GM08714 (cell line): ENCODE measurements at regions not wholly inside any gene's neighbourhood (a gene's known extent, or its start where the extent isn't known, plus 50 kb on each side); places are given as distances from the start of the nearest gene placed in this dataset.
"Not testable (repeated sequence)": the region's sequence is repeated elsewhere in the genome, so short reads cannot be mapped to it uniquely, and the experiment has no call there.

ENCODE experiments used
- H3K4me3 ChIP-seq: fragments of 200-500 bp; sonication (Bioruptor generic); 2 replicates; pipeline ENCODE4 v1.5.1; 2014; ENCODE audit warnings: mild to moderate bottlenecking, low read length, inconsistent platforms
- ZNF274 ChIP-seq: IDR thresholded peaks from 2 replicates; pipeline ENCODE4 v1.6.1; 2012; ENCODE audit warnings: mild to moderate bottlenecking, low read depth, low read length

DNA sequence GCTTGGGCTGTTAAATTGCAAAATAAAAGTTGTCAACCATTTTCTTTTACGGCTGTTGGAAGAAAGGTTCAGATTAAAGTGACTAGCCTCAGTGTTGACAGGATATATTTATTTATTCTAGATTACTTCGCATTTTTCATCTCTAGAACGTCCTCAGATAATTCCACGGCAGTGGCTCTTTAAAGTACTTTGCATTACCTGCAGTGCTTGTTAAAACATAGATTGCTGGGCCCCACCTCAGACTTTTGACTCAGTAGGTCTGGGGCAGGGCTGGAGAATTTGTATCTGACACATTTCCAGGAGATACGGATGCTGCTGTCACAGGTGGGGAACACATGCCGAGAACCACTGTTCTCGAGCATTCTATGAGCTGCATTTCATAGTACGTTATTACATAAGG is 292.7 kb downstream of the EDEM1 start:
- no peak overlapping the region for H3K4me3 ChIP-seq
- TF ChIP-seq ZNF274 = no peak

DNA sequence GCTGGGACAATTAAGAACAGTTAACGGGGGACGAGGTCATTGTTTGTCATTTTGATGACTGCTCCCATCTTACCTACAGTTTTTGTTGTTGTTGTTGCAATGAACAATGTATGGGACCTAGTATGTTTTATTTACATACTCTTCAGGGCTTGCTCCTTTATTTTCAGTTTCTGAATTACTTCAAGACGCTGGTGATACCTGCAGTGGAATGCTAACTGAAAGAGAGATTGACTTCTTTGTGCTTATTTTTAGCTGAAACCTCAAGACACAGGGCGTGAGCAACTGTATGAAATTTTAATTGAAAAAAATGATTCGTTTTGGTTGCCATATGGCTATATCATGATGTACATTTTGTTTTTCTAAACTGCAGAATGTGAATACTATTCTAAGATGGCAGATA is 297.9 kb downstream of the EDEM1 start:
- no peak overlapping the region for H3K4me3 ChIP-seq
- TF ChIP-seq ZNF274 = no peak

DNA sequence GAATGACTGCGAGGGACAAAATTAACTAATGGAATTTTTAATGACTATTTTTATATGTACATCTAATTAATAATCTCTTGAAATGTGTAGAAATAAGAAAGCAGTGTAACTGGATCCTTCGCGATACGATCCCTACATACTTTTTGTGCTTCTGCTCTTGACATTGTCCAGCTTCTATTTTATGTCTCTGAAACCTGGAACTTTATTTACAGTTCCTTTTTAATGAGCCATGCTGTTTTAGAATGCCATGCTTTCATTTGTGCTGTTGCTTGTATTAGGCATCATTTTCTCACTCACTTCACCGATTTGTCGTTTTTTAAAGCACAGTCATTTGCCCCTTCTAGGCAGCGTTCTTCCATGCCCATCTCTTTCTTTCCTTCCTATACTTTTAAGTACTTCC is 301.3 kb downstream of the EDEM1 start:
- no peak for TF ChIP-seq ZNF274
- no peak overlapping the region for H3K4me3 ChIP-seq

DNA sequence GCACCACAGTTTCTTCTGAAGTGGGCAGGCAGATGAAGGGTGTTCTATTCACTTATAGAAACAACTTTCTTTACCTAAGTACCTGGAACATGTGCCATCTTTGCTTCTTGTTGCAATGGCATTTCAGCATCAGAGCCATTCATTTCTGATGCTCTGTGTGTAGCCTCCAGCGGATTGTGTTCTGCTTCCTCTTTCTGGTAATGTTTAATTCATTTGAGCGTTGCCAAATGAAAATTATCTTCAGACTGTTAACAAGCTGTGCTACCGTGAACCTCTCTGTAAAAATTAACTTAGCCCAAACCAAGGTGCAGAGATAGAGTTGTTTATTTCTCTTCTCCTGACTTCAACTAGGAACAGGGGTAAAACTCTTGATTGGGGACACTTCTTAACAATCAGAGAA is 302.0 kb downstream of the EDEM1 start:
- H3K4me3 ChIP-seq = no peak overlapping the region
- TF ChIP-seq ZNF274 = no peak

DNA sequence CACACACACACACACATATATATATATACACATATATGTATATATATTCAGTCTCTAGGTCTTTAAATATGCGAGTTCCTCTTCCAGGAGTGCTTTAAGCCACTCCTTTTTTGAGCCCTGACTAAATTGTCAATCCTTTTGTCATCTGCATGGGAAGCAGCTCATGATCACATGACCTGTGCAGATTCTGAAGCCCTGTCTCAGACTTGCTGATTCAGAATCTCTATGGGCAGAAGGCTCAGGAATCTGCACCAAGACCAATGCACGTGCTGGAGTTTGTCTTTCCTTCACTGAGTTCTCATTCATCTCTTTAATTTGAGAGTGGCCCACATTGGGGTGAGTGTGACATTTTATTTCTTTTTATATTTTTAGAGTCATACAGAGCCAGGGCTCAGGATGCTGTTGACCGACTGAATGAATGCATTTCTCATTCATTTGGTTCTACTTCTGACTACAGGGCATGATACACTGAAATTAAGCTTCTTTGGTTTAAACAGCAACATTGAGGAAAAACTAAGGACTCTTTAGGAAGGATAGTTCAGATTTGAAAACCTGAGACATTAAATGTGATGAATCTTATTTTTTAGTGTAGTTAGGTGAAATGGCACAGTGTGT is 307.5 kb downstream of the EDEM1 start:
- no peak for TF ChIP-seq ZNF274
- no peak overlapping the region for H3K4me3 ChIP-seq

DNA sequence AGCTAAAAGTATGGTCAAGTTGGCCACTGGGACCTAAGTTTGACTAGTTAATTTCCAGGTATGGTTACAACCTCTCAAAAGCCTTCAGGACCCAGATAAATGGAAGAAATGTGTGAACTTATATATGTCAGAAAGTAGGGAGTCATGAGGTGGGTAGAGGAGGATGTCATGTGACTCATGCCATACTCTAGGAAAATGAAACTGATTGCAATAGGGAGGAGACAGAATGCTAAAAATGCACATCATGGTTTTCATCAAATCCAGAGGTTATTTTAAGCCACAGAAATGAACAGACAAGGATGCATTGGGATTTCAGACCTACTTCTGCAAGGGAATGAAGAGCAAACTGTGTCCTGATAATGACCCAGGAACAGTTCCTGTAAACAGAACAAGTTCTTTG is 310.0 kb downstream of the EDEM1 start:
- no peak overlapping the region for H3K4me3 ChIP-seq
- TF ChIP-seq ZNF274 = no peak

DNA sequence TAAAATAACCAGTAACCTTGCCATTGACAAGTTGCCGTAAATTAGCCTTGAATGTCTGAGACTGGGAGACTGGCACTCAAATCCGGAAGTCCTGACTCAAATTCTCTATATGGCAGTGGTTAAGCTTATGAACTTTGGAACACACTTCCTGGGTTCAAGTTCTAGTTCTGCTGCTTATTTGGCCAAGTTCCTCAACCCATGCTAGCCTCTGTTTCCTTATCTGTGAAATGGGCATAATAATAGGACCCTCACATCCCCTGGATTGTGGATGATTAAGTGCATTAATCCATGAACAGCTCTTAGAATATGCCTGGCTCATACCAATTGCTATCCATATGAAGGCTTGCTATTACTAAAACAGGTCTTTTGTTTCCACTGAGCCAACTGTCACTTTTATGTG is 311.5 kb downstream of the EDEM1 start:
- no peak for TF ChIP-seq ZNF274
- H3K4me3 ChIP-seq = no peak overlapping the region

- no peak for TF ChIP-seq ZNF274
- no peak overlapping the region; the same call in 1 of the 2 replicates for H3K4me3 ChIP-seq
These were observed 311.9 kb downstream of the EDEM1 start for GRCh38 chr3:5499404-5499803.

- no peak for TF ChIP-seq ZNF274
These were observed 315.6 kb downstream of the EDEM1 start for GRCh38 chr3:5503136-5503535.

GRCh38 chr3:5504135-5504534 is 316.6 kb downstream of the EDEM1 start:
- H3K4me3 ChIP-seq = no peak overlapping the region
- TF ChIP-seq ZNF274 = no peak

More at GRCh38 chr3:5503136-5503535, 315.6 kb downstream of the EDEM1 start:
- H3K4me3 ChIP-seq = no peak overlapping the region

- no peak overlapping the region for H3K4me3 ChIP-seq
- TF ChIP-seq ZNF274 = no peak
These were observed 317.7 kb downstream of the EDEM1 start for GRCh38 chr3:5505163-5505562.

DNA sequence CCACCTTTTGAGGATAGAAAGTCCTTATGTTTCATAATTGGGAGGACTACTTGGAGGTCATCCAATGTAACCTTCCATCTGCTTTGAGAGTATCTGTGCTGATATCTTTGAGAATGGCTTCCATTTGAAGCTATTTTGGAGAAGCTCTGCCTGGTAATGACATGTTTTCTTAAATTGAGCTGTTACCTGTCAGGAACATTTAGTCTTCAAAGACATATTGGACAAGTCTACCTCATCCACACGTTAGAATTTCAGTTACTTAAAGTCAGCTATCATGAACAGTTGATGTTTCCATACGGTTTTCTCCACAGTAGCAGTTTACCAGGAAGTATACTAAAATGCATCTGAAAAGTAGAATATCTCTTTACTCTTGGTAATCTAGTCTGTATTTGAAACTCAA is 318.5 kb downstream of the EDEM1 start:
- no peak for TF ChIP-seq ZNF274
- no peak overlapping the region for H3K4me3 ChIP-seq

- not testable (repeated sequence) for H3K4me3 ChIP-seq
These were observed 321.4 kb downstream of the EDEM1 start for GRCh38 chr3:5508860-5509259.

DNA sequence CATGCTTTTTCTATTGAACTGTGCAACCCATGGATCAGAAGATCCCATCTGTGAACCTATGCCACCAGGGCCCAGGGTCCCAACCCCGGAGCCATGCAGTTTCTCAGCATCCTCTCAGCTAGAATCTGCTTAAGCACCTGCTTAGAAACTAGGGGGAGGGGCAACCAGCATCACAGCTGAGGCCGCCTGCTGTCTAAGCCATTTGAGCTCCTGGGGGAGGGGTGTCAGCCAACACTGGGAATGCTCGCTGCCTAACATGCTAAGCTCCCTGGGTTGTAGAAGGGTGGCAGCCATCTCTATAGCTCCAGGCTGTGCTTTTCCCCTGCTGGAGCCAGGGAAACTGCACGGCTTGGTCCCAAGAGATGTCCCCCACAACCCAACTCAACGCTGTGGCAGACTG is 322.8 kb downstream of the EDEM1 start:
- H3K4me3 ChIP-seq = no peak overlapping the region
- TF ChIP-seq ZNF274 = no peak

DNA sequence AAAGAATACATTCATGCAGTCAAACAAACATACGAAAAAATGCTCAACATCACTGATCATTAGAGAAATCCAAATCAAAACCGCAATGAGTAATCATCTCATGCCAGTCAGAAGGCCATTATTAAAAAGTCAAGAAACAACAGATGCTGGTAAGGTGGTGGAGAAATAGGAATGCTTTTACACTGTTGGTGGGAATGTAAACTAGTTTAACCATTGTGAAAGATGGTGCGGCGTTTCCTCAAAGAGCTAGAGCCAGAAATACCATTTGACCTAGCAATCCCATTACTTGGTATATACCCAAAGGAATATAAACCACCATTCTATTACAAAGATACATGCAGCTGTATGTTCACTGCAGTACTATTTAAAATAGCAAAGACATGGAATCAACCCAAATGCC is 330.4 kb downstream of the EDEM1 start:
- TF ChIP-seq ZNF274 = no peak
- H3K4me3 ChIP-seq = no peak overlapping the region

DNA sequence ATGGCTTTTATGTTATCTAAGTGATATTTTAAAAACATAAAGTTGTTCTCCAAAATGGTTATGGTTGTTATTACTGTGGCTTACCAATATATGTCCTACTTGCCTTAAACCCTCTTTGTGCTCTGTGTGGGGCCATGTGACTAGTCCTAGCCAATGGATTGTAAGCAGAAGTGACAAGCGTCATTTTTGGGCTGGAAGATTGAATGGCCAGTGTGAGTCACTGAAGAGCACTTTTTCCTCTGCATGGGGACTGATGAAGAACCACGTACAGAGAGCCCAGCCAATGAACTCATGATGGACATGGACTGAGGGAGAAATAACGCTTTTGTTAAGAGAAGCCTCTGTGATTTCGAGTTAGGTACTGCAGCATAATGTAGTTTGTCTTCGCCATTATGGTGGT is 332.7 kb downstream of the EDEM1 start:
- no peak for TF ChIP-seq ZNF274
- no peak overlapping the region for H3K4me3 ChIP-seq
